Stomach (tissue), 8 donors: ENCODE measurements at regions not wholly inside any gene's neighbourhood (a gene's known extent, or its start where the extent isn't known, plus 50 kb on each side); places are given as distances from the start of the nearest gene placed in this dataset.

Experiments
- DNase-seq, 2 donors: peaks; one replicate each; pipeline versions ENCODE4 v3.0.0 to v3.0.0-alpha.2; 2013 to 2019
- H3K27ac ChIP-seq, 5 donors: fragments of 200-600 bp in 4 of 5; sonication (generic) in 4 of 5; one replicate each; pipeline ENCODE4 v1.5.1; 2013 to 2019; ENCODE audit warnings: mild to moderate bottlenecking in 1 of 5, moderate library complexity in 1 of 5
- H3K27me3 ChIP-seq, 3 donors: fragments of 200-600 bp; sonication (generic); one replicate each; pipeline ENCODE4 v1.5.1; 2017 to 2019; ENCODE audit warnings: mixed run types in 1 of 3
- H3K36me3 ChIP-seq, 4 donors: fragments of 200-600 bp; sonication (generic); 1 replicate in 3 of 4; 2 replicates in 1 of 4; pipeline ENCODE4 v1.5.1; 2016 to 2019
- H3K4me1 ChIP-seq, 4 donors: fragments of 200-600 bp; sonication (generic); one replicate each; pipeline ENCODE4 v1.5.1; 2016 to 2019
- H3K4me3 ChIP-seq, 4 donors: fragments of 200-600 bp; sonication (generic) in 3 of 4; one replicate each; pipeline ENCODE4 v1.5.1; 2016 to 2019; ENCODE audit warnings: mild to moderate bottlenecking in 1 of 4
- H3K9me3 ChIP-seq, 4 donors: fragments of 200-600 bp; sonication (generic); one replicate each; pipeline ENCODE4 v1.5.1; 2016 to 2019
- EP300 ChIP-seq: sonication (generic); formaldehyde crosslinking; IDR thresholded peaks from one replicate; pipeline ENCODE4 v1.6.1; 2017; ENCODE audit warnings: antibody characterized with exemption
- POLR2A ChIP-seq, 4 donors: fragments of 450-650 bp; IDR thresholded peaks; one replicate each; pipeline ENCODE4 v1.6.1; 2016; ENCODE audit warnings: antibody characterized with exemption in 4 of 4, control low read depth in 2 of 4, mild to moderate bottlenecking in 1 of 4, moderate library complexity in 1 of 4
- POLR2AphosphoS5 ChIP-seq, 3 donors: sonication (generic); formaldehyde crosslinking; IDR thresholded peaks; one replicate each; pipeline ENCODE4 v1.6.1; 2016; ENCODE audit warnings: antibody characterized with exemption in 3 of 3
- WGBS, 5 donors: extraction: QIAGEN DNeasy Blood & Tissue Kit in 3 of 5; methylation state at CpG; one replicate each; pipeline versions ENCODE4 v1.1.5 to v1.1.7; 2013 to 2018; 5-methylcytosine and 5-hydroxymethylcytosine counted together
- intact Hi-C: fragments of 100-400 bp; cut with DNase I; formaldehyde crosslinking; loops from one replicate; pipeline ENCODE4 v1.15.1; 2023; ENCODE audit warnings: low total_unique reads
- TF ChIP-seq, protein P1 (sequence below), 7 experiments: fragments of 450-650 bp in 4 of 7; fragments of 200-600 bp in 3 of 7; sonication (generic) in 3 of 7; IDR thresholded peaks; one replicate each; pipeline ENCODE4 v1.5.1; 2016 to 2019; ENCODE audit warnings: antibody characterized with exemption in 7 of 7, control low read depth in 2 of 7, mild to moderate bottlenecking in 1 of 7
- donor health status: healthy with polysubstance abuse.
- donor health status: Bipolar disorder and iron deficiency.
- donor health status: healthy.

DNA sequence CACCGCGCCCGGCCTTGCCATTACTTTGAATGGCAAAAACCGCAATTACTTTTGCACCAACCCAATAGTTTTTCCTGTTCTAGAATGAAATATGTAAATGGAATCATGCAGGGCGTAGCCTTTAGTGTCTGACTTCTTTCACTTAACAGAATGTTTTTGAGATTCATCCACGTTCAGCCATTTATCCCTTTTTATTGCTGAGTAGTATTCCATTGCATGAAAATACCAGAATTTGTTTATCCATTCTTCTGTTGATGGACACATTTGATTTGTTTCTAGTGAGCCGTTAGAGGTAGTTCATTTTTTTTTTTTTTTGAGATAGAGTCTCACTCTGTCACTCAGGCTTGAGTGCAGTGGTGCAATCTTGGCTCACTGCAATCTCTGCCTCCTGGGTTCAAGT lies 90.6 kb downstream of the SLC25A47 start:
- H3K27ac ChIP-seq, result no peak overlapping the region
- no peak overlapping the region for H3K4me3 ChIP-seq
- TF ChIP-seq POLR2AphosphoS5 (IDR thresholded peaks at IDR 0.05) (no peak), POLR2A (IDR thresholded peaks at IDR 0.05) (no peak), EP300 (no peak)
- TF ChIP-seq, protein P1, sequence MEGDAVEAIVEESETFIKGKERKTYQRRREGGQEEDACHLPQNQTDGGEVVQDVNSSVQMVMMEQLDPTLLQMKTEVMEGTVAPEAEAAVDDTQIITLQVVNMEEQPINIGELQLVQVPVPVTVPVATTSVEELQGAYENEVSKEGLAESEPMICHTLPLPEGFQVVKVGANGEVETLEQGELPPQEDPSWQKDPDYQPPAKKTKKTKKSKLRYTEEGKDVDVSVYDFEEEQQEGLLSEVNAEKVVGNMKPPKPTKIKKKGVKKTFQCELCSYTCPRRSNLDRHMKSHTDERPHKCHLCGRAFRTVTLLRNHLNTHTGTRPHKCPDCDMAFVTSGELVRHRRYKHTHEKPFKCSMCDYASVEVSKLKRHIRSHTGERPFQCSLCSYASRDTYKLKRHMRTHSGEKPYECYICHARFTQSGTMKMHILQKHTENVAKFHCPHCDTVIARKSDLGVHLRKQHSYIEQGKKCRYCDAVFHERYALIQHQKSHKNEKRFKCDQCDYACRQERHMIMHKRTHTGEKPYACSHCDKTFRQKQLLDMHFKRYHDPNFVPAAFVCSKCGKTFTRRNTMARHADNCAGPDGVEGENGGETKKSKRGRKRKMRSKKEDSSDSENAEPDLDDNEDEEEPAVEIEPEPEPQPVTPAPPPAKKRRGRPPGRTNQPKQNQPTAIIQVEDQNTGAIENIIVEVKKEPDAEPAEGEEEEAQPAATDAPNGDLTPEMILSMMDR (IDR thresholded peaks at IDR 0.05), result no peak
- 95 to 98% (median 96%) methylated on average over 7 of the region's 7 CpGs for WGBS, 5 donors
- intact Hi-C loops, result no loop called here
- no peaks in the 10 kb centered on the region for H3K36me3 ChIP-seq
- no peak for DNase-seq
- no peaks in the 10 kb centered on the region for H3K27me3 ChIP-seq
- no peaks in the 10 kb centered on the region for H3K9me3 ChIP-seq
- H3K4me1 ChIP-seq, result peaks cover 4 to 33% (median 16%) of the 10 kb centered on the region in 4 donors

DNA sequence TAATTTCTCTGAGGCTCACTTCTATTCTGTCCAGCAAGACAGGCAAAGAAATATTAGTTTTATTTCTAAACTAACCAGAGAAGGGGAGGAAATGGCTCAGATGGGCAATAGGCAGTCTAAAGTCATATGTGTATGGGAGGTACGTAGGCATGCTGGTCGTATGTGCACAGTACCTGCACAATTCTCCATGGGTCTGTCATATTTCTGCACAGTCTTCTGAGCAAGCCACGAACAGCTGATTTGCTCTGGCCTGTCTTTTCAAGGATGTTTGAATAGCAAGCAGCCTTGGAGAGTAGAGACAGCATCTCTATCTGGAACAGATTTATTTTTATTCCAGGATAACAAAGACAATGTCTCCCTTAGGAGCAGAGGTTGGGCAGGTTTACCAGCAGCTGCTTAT lies 92.1 kb downstream of the SLC25A47 start:
- Histone ChIP-seq H3K27me3 (no peaks in the 10 kb centered on the region), H3K9me3 (no peaks in the 10 kb centered on the region), H3K4me1 (peaks cover 4 to 23% (median 16%) of the 10 kb centered on the region in 4 donors), H3K27ac (no peak overlapping the region), H3K4me3 (no peak overlapping the region), H3K36me3 (no peaks in the 10 kb centered on the region)
- WGBS, 5 donors, result 86 to 94% (median 88%) methylated on average over 3 of the region's 3 CpGs
- no peak for DNase-seq
- TF ChIP-seq POLR2A (IDR thresholded peaks at IDR 0.05), result no peak
- no peak for TF ChIP-seq EP300
- TF ChIP-seq POLR2AphosphoS5 (IDR thresholded peaks at IDR 0.05), result no peak
- TF ChIP-seq, protein P1 (IDR thresholded peaks at IDR 0.05), result no peak
- intact Hi-C loops, result no loop called here

DNA sequence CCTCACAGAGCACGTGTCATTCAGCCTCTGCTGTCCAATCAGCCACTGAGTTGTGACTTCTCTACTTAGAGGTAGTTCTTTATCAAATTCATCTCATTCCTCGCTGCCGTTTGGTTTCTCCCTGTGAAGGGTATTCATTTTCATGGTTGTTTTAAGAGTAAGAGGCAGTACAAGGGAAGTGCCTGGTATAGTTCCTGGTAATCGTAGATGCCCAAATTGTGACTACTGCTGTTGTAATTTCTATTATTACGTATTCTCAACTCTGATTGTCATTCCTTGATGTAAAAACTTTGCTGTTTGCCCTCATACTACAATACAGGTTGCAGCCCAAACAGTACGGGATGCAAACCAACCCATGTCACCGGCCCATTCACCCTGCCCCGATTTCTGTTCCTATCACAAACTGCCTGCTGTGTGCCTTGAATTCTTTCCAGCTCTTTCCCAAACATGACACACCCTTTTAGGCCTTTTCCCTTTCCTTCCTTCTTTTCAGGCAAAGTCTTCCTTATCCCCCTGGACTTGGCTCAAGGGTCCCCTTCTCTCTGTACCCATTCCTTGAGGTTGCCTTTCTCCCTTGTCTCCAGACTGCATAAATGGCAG lies 93.0 kb downstream of the SLC25A47 start:
- 44 to 71% (median 60%) methylated on average over 8 of the region's 8 CpGs for WGBS, 5 donors
- H3K4me1 ChIP-seq, result peaks cover 4 to 23% (median 16%) of the 10 kb centered on the region in 4 donors
- intact Hi-C loops, result no loop called here
- H3K27me3 ChIP-seq, result no peaks in the 10 kb centered on the region
- H3K27ac ChIP-seq, result peak overlapping the region in 1 of 5 donors; percentile 42
- H3K4me3 ChIP-seq, result no peak overlapping the region
- H3K9me3 ChIP-seq, result no peaks in the 10 kb centered on the region
- TF ChIP-seq EP300 (no peak), POLR2A (IDR thresholded peaks at IDR 0.05) (no peak), POLR2AphosphoS5 (IDR thresholded peaks at IDR 0.05) (no peak)
- TF ChIP-seq, protein P1 (IDR thresholded peaks at IDR 0.05), result no peak
- no peaks in the 10 kb centered on the region for H3K36me3 ChIP-seq
- DNase-seq, result no peak

DNA sequence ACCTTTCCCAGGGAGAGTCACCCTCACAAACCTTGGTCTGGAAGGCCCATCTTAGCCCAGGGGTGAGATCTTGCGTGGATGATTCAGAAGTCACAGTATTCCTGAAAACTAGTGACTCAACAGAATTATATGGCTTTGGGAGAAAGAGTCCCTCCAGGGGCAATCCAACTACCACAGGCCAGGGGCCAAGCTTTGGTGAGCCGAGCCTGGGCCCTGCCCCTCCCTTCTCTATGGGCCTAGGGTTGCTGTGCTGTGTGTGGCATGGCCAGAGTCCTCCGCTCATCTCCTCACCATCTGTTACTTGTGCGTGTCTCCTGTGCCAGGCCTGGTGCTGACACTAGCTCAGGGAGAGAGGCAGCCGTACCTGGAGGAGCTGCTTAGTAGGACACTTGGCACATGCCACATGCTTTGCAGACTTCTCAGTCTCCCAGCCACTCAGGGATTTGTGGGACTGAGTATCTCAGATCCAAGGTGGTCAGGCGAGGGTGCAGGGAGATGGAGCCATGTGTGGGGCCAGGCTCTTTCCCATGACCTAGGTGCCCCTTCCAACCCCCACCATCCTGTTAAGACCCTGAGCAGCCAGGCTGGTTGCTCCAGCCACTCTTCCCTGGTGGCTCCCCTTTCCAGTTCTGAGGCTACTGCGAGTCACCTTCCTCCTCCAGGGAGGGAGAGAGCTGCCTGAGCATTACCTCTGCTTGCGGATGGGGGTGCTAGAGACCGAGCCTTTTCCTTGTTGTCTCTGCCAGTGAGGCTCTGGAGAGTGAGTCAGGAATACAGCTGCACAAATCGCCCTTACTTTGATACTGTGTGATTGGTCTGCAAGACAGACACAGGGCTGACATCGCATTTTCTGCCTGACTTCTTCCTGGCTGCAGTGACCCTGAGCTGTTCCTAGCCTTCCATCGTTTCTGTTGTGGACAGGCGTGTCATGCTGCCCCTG lies 94.1 kb downstream of the SLC25A47 start:
- intact Hi-C loops, result no loop called here
- 66 to 74% (median 70%) methylated on average over 13 of the region's 13 CpGs for WGBS, 5 donors
- Histone ChIP-seq H3K9me3 (no peaks in the 10 kb centered on the region), H3K36me3 (no peaks in the 10 kb centered on the region), H3K4me1 (peaks cover 4 to 23% (median 16%) of the 10 kb centered on the region in 4 donors), H3K4me3 (no peak overlapping the region), H3K27me3 (no peaks in the 10 kb centered on the region), H3K27ac (peak overlapping the region in 1 of 5 donors; percentile 42)
- TF ChIP-seq, protein P1 (IDR thresholded peaks at IDR 0.05), result peak in 5 of 7 experiments; percentile 42 to 67 (median 50)
- TF ChIP-seq POLR2AphosphoS5 (IDR thresholded peaks at IDR 0.05), result peak in 1 of 3 donors; percentile 56
- no peak for TF ChIP-seq EP300
- DNase-seq, result peak; percentile 57 to 85
